H9 (cell line): ENCODE measurements at regions not wholly inside any gene's neighbourhood (a gene's known extent, or its start where the extent isn't known, plus 50 kb on each side); places are given as distances from the start of the nearest gene placed in this dataset.
A peak's percentile ranks its signal among the peaks of the same experiment; 100 is the strongest.

ENCODE experiments used
- DNase-seq: peaks from one replicate; pipeline ENCODE4 v3.0.0-alpha.2; 2017
- H2AFZ ChIP-seq: one replicate; pipeline ENCODE4 v1.6.1; 2013; ENCODE audit warnings: mild to moderate bottlenecking, low read length, control low read depth, moderate library complexity
- H2AK5ac ChIP-seq: 2 replicates; pipeline ENCODE4 v1.6.1; 2013; ENCODE audit warnings: low read length, control low read depth, mixed read lengths; ENCODE audit not compliant: insufficient read length
- H2BK120ac ChIP-seq: one replicate; pipeline ENCODE4 v1.6.1; 2013; ENCODE audit warnings: low read depth, mild to moderate bottlenecking, low read length, control low read depth, inconsistent platforms; ENCODE audit not compliant: poor library complexity, severe bottlenecking
- H2BK12ac ChIP-seq: 2 replicates; pipeline ENCODE4 v1.6.1; 2013; ENCODE audit warnings: low read length, control low read depth, mixed read lengths, low read depth; ENCODE audit not compliant: insufficient read length
- H2BK15ac ChIP-seq: 2 replicates; pipeline ENCODE4 v1.6.1; 2013; ENCODE audit warnings: low read depth, low read length, control low read depth
- H2BK20ac ChIP-seq: one replicate; pipeline ENCODE4 v1.6.1; 2013; ENCODE audit warnings: low read depth, mild to moderate bottlenecking, low read length, control low read depth, inconsistent platforms; ENCODE audit not compliant: poor library complexity, severe bottlenecking
- H2BK5ac ChIP-seq: 2 replicates; pipeline ENCODE4 v1.6.1; 2013; ENCODE audit warnings: low read length, control low read depth, mixed read lengths; ENCODE audit not compliant: insufficient read length
- H3K14ac ChIP-seq: 2 replicates; pipeline ENCODE4 v1.6.1; 2013; ENCODE audit warnings: low read length, control low read depth; ENCODE audit not compliant: insufficient read depth
- H3K18ac ChIP-seq: 2 replicates; pipeline ENCODE4 v1.6.1; 2013; ENCODE audit warnings: low read depth, mild to moderate bottlenecking, mixed read lengths, low read length, control low read depth; ENCODE audit not compliant: insufficient read length
- H3K23ac ChIP-seq: 2 replicates; pipeline ENCODE4 v1.6.1; 2013; ENCODE audit warnings: low read length, control low read depth, mixed read lengths, low read depth; ENCODE audit not compliant: insufficient read length
- H3K23me2 ChIP-seq: 2 replicates; pipeline ENCODE4 v1.6.1; 2013; ENCODE audit warnings: low read depth, mild to moderate bottlenecking, mixed read lengths, low read length, control low read depth; ENCODE audit not compliant: insufficient read length, poor library complexity, severe bottlenecking
- H3K27ac ChIP-seq: 2 replicates; pipeline ENCODE4 v1.5.1; 2013; ENCODE audit warnings: low read length, control low read depth, mixed read lengths, low read depth; ENCODE audit not compliant: insufficient read length
- H3K27me3 ChIP-seq: 2 replicates; pipeline ENCODE4 v1.6.1; 2013; ENCODE audit warnings: low read length, control low read depth, inconsistent platforms; ENCODE audit not compliant: insufficient read depth
- H3K4ac ChIP-seq: 2 replicates; pipeline ENCODE4 v1.6.1; 2013; ENCODE audit warnings: low read depth, mild to moderate bottlenecking, control low read depth, inconsistent platforms, low read length, moderate library complexity
- H3K4me1 ChIP-seq: 2 replicates; pipeline ENCODE4 v1.6.1; 2013; ENCODE audit warnings: low read length, control low read depth, inconsistent platforms; ENCODE audit not compliant: insufficient read depth
- H3K4me2 ChIP-seq: 2 replicates; pipeline ENCODE4 v1.6.1; 2013; ENCODE audit warnings: low read length, control low read depth, mixed read lengths; ENCODE audit not compliant: insufficient read length, insufficient read depth
- H3K56ac ChIP-seq: 2 replicates; pipeline ENCODE4 v1.6.1; 2013; ENCODE audit warnings: low read depth, mild to moderate bottlenecking, mixed read lengths, low read length, control low read depth; ENCODE audit not compliant: insufficient read length
- H3K79me1 ChIP-seq: 2 replicates; pipeline ENCODE4 v1.6.1; 2013; ENCODE audit warnings: low read depth, mild to moderate bottlenecking, moderate library complexity, low read length, control low read depth, inconsistent platforms; ENCODE audit not compliant: insufficient read depth, poor library complexity, severe bottlenecking
- H3K79me2 ChIP-seq: 2 replicates; pipeline ENCODE4 v1.6.1; 2013; ENCODE audit warnings: low read length, control low read depth, inconsistent platforms; ENCODE audit not compliant: insufficient read depth
- H3K9ac ChIP-seq: 2 replicates; pipeline ENCODE4 v1.6.1; 2013; ENCODE audit warnings: low read length, control low read depth, mixed read lengths; ENCODE audit not compliant: insufficient read length; ENCODE audit errors: extremely low read depth
- H3K9me3 ChIP-seq: one replicate; pipeline ENCODE4 v1.6.1; 2013; ENCODE audit warnings: low read depth, low read length, inconsistent platforms; ENCODE audit not compliant: control insufficient read depth
- H3T11ph ChIP-seq: one replicate; pipeline ENCODE4 v1.6.1; 2013; ENCODE audit warnings: mild to moderate bottlenecking, low read length, control low read depth, inconsistent platforms
- H4K20me1 ChIP-seq: one replicate; pipeline ENCODE4 v1.6.1; 2013; ENCODE audit not compliant: control insufficient read depth, insufficient read length, insufficient read depth
- H4K5ac ChIP-seq: 2 replicates; pipeline ENCODE4 v1.6.1; 2013; ENCODE audit warnings: low read depth, mild to moderate bottlenecking, mixed read lengths, low read length, control low read depth; ENCODE audit not compliant: insufficient read length
- H4K8ac ChIP-seq: replicated peaks from 2 replicates; pipeline ENCODE4 v1.6.1; 2013; ENCODE audit warnings: low read length, control low read depth, mixed read lengths, low read depth; ENCODE audit not compliant: insufficient read length
- H4K91ac ChIP-seq: 2 replicates; pipeline ENCODE4 v1.6.1; 2013; ENCODE audit warnings: low read depth, mild to moderate bottlenecking, moderate library complexity, mixed read lengths, low read length, control low read depth; ENCODE audit not compliant: insufficient read length
- H3K27ac Mint-ChIP-seq, 3 experiments: 2 replicates in 2 of 3; 3 replicates in 1 of 3; pipeline ENCODE4 v1.8.0; 2020 to 2021; ENCODE audit warnings: mixed read lengths in 3 of 3, mild to moderate bottlenecking in 1 of 3, moderate library complexity in 1 of 3
- H3K27me3 Mint-ChIP-seq: 2 replicates; pipeline ENCODE4 v1.8.0; 2021; ENCODE audit warnings: low read depth, mild to moderate bottlenecking, moderate library complexity, mixed read lengths
- H3K36me3 Mint-ChIP-seq, 3 experiments: 2 replicates in 2 of 3; 3 replicates in 1 of 3; pipeline ENCODE4 v1.8.0; 2020 to 2021; ENCODE audit warnings: low read depth in 3 of 3, mixed read lengths in 3 of 3; ENCODE audit not compliant: insufficient read depth in 1 of 3
- H3K4me1 Mint-ChIP-seq, 2 experiments: 2 replicates each; pipeline ENCODE4 v1.8.0; 2020; ENCODE audit warnings: mixed read lengths in 2 of 2
- H3K4me3 Mint-ChIP-seq, 2 experiments: 2 replicates in 1 of 2; 3 replicates in 1 of 2; pipeline ENCODE4 v1.8.0; 2020 to 2021; ENCODE audit warnings: mild to moderate bottlenecking in 2 of 2, mixed read lengths in 2 of 2, moderate library complexity in 1 of 2
- H3K9me3 Mint-ChIP-seq, 2 experiments: 2 replicates in 1 of 2; 3 replicates in 1 of 2; pipeline ENCODE4 v1.8.0; 2020; ENCODE audit warnings: mild to moderate bottlenecking in 2 of 2, mixed read lengths in 2 of 2, moderate library complexity in 1 of 2
- WGBS: extraction: QIAGEN DNeasy Blood & Tissue Kit; methylation state at CpG from one replicate; pipeline ENCODE4 v1.1.7; 2013; ENCODE audit warnings: missing lambda C conversion rate, low lambda C conversion rate, mixed read lengths; ENCODE audit not compliant: insufficient read length; ENCODE audit errors: extremely low coverage; 5-methylcytosine and 5-hydroxymethylcytosine counted together
- TF ChIP-seq, protein P1 (sequence below): fragments of 200-600 bp; sonication (generic); conservative IDR thresholded peaks from 3 replicates; pipeline ENCODE4 v1.8.0; 2021; ENCODE audit warnings: antibody characterized with exemption, mild to moderate bottlenecking

- no peaks in the 10 kb centered on the region for H3K4me1 ChIP-seq
- H3K56ac ChIP-seq: no peak overlapping the region
- H2BK12ac ChIP-seq: no peak overlapping the region
- H3K9me3 Mint-ChIP-seq: peaks cover 10 to 12% of the 10 kb centered on the region in 2 experiments; a peak in 4 of 5 replicates
- H3K27me3 Mint-ChIP-seq: peaks cover 3% of the 10 kb centered on the region; the same call in 1 of the 2 replicates
- H3K9ac ChIP-seq: no peak overlapping the region
- TF ChIP-seq, protein P1, sequence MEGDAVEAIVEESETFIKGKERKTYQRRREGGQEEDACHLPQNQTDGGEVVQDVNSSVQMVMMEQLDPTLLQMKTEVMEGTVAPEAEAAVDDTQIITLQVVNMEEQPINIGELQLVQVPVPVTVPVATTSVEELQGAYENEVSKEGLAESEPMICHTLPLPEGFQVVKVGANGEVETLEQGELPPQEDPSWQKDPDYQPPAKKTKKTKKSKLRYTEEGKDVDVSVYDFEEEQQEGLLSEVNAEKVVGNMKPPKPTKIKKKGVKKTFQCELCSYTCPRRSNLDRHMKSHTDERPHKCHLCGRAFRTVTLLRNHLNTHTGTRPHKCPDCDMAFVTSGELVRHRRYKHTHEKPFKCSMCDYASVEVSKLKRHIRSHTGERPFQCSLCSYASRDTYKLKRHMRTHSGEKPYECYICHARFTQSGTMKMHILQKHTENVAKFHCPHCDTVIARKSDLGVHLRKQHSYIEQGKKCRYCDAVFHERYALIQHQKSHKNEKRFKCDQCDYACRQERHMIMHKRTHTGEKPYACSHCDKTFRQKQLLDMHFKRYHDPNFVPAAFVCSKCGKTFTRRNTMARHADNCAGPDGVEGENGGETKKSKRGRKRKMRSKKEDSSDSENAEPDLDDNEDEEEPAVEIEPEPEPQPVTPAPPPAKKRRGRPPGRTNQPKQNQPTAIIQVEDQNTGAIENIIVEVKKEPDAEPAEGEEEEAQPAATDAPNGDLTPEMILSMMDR: 0 out of 3 replicates have a peak, but pooled peaks have one; percentile 12
- WGBS: no CpG with 5 or more reads among the region's 3 CpGs
- no peak overlapping the region for H3K4me2 ChIP-seq
- no peak overlapping the region for H3K14ac ChIP-seq
- H4K91ac ChIP-seq: no peak overlapping the region
- no peak overlapping the region for H3K18ac ChIP-seq
- H2BK5ac ChIP-seq: no peak overlapping the region
- H3K23me2 ChIP-seq: no peaks in the 10 kb centered on the region
- no peak for DNase-seq
- no peak overlapping the region for H2BK120ac ChIP-seq
- H3K27ac Mint-ChIP-seq: no peak overlapping the region
- no peak overlapping the region for H3K4me3 Mint-ChIP-seq
- no peak overlapping the region for H3K4ac ChIP-seq
- H3K27ac ChIP-seq: no peak overlapping the region
- no peaks in the 10 kb centered on the region for H4K20me1 ChIP-seq
- no peak overlapping the region for H4K8ac ChIP-seq
- no peak overlapping the region for H3T11ph ChIP-seq
- peaks cover 6 to 7% of the 10 kb centered on the region in 2 experiments; a peak in 2 of 4 replicates for H3K4me1 Mint-ChIP-seq
- peaks cover 6% of the 10 kb centered on the region for H3K9me3 ChIP-seq
- H2AK5ac ChIP-seq: no peak overlapping the region
- H3K79me1 ChIP-seq: no peaks in the 10 kb centered on the region
- no peaks in the 10 kb centered on the region for H3K79me2 ChIP-seq
- H2AFZ ChIP-seq: no peak overlapping the region
- H3K27me3 ChIP-seq: no peaks in the 10 kb centered on the region
- H2BK15ac ChIP-seq: no peak overlapping the region
- H4K5ac ChIP-seq: no peak overlapping the region
- H3K36me3 Mint-ChIP-seq: peaks cover 3 to 15% (median 6%) of the 10 kb centered on the region in 3 experiments; a peak in 5 of 7 replicates
- H3K23ac ChIP-seq: no peak overlapping the region
- no peak overlapping the region for H2BK20ac ChIP-seq
These were observed 177.3 kb downstream of the TEX36 start for GRCh38 chr10:125505648-125506047.
